Neuronal stem cell (in vitro differentiated cells): ENCODE measurements at regions not wholly inside any gene's neighbourhood (a gene's known extent, or its start where the extent isn't known, plus 50 kb on each side); places are given as distances from the start of the nearest gene placed in this dataset.

Experiments used
- DNase-seq: peaks from one replicate; pipeline ENCODE4 v3.0.0-alpha.2; 2013; ENCODE audit warnings: low spot score
- H2AFZ ChIP-seq: one replicate; pipeline ENCODE4 v1.6.1; 2013; ENCODE audit warnings: mild to moderate bottlenecking, low read length, inconsistent platforms
- H2AK5ac ChIP-seq: 2 replicates; pipeline ENCODE4 v1.6.1; 2013; ENCODE audit warnings: low read depth, mild to moderate bottlenecking, inconsistent platforms, low read length, moderate library complexity, mixed read lengths
- H2BK120ac ChIP-seq: 2 replicates; pipeline ENCODE4 v1.6.1; 2013; ENCODE audit warnings: low read depth, mild to moderate bottlenecking, inconsistent platforms, low read length, moderate library complexity, mixed read lengths
- H2BK12ac ChIP-seq: one replicate; pipeline ENCODE4 v1.6.1; 2013; ENCODE audit warnings: low read length, inconsistent platforms
- H2BK15ac ChIP-seq: 2 replicates; pipeline ENCODE4 v1.6.1; 2013; ENCODE audit warnings: mild to moderate bottlenecking, low read length, inconsistent platforms, mixed read lengths
- H2BK5ac ChIP-seq: one replicate; pipeline ENCODE4 v1.6.1; 2013; ENCODE audit warnings: inconsistent platforms, mild to moderate bottlenecking, low read length, moderate library complexity
- H3K14ac ChIP-seq: one replicate; pipeline ENCODE4 v1.6.1; 2013; ENCODE audit warnings: low read length, inconsistent platforms
- H3K18ac ChIP-seq: 2 replicates; pipeline ENCODE4 v1.6.1; 2013; ENCODE audit warnings: low read length, inconsistent platforms
- H3K23ac ChIP-seq: 2 replicates; pipeline ENCODE4 v1.6.1; 2013; ENCODE audit warnings: low read depth, mild to moderate bottlenecking, mixed read lengths, low read length, inconsistent platforms; ENCODE audit not compliant: poor library complexity
- H3K27ac ChIP-seq: replicated peaks from 3 replicates; pipeline ENCODE4 v1.5.1; 2013; ENCODE audit warnings: low read length, inconsistent platforms
- H3K27me3 ChIP-seq, 3 experiments: 2 replicates each; pipeline ENCODE4 v1.6.1; 2013; ENCODE audit warnings: low read length in 3 of 3, mild to moderate bottlenecking in 2 of 3, inconsistent platforms in 1 of 3, low read depth in 1 of 3, mixed read lengths in 1 of 3, moderate library complexity in 1 of 3; ENCODE audit not compliant: control insufficient read depth in 3 of 3, insufficient read depth in 3 of 3
- H3K36me3 ChIP-seq, 2 donors: replicated peaks in 1 of 2; 2 replicates each; pipeline ENCODE4 v1.6.1; 2013; ENCODE audit warnings: low read length in 2 of 2; ENCODE audit not compliant: control insufficient read depth in 2 of 2, insufficient read depth in 2 of 2
- H3K4ac ChIP-seq: 2 replicates; pipeline ENCODE4 v1.6.1; 2013; ENCODE audit warnings: inconsistent platforms, mild to moderate bottlenecking, low read length, moderate library complexity
- H3K4me1 ChIP-seq, 2 donors: 1 replicate in 1 of 2; 2 replicates in 1 of 2; pipeline ENCODE4 v1.6.1; 2013; ENCODE audit warnings: low read length in 2 of 2, low read depth in 1 of 2; ENCODE audit not compliant: control insufficient read depth in 2 of 2, insufficient read depth in 1 of 2
- H3K4me2 ChIP-seq: one replicate; pipeline ENCODE4 v1.6.1; 2013; ENCODE audit warnings: mild to moderate bottlenecking, low read length, inconsistent platforms; ENCODE audit not compliant: insufficient read depth, poor library complexity, severe bottlenecking
- H3K4me3 ChIP-seq, 2 donors: 2 replicates each; pipeline ENCODE4 v1.5.1; 2013; ENCODE audit warnings: low read length in 2 of 2, mild to moderate bottlenecking in 2 of 2, inconsistent platforms in 1 of 2, moderate library complexity in 1 of 2
- H3K79me1 ChIP-seq: one replicate; pipeline ENCODE4 v1.6.1; 2013; ENCODE audit warnings: low read depth, mild to moderate bottlenecking, inconsistent platforms, low read length, moderate library complexity
- H3K9ac ChIP-seq: one replicate; pipeline ENCODE4 v1.6.1; 2013; ENCODE audit warnings: mild to moderate bottlenecking, low read depth, low read length, inconsistent platforms; ENCODE audit not compliant: poor library complexity
- H3K9me3 ChIP-seq, 2 donors: replicated peaks in 1 of 2; 2 replicates each; pipeline versions ENCODE3 to v1.6.1; 2013; ENCODE audit warnings: low read length in 2 of 2, mild to moderate bottlenecking in 2 of 2, inconsistent platforms in 1 of 2, low read depth in 1 of 2, mixed read lengths in 1 of 2, moderate library complexity in 1 of 2; ENCODE audit not compliant: control insufficient read depth in 2 of 2, insufficient read depth in 1 of 2
- H4K8ac ChIP-seq: one replicate; pipeline ENCODE4 v1.6.1; 2013; ENCODE audit warnings: low read depth, mild to moderate bottlenecking, inconsistent platforms, low read length, moderate library complexity
- H4K91ac ChIP-seq: one replicate; pipeline ENCODE4 v1.6.1; 2013; ENCODE audit warnings: low read length, low read depth, mild to moderate bottlenecking, inconsistent platforms; ENCODE audit not compliant: poor library complexity
- WGBS, 2 donors: extraction: QIAGEN DNeasy Blood & Tissue Kit; methylation state at CpG; one replicate each; pipeline ENCODE4 v1.1.7; 2013; ENCODE audit warnings: missing lambda C conversion rate in 2 of 2, mixed read lengths in 1 of 2; ENCODE audit not compliant: insufficient read length in 2 of 2, insufficient replicate concordance in 1 of 2; ENCODE audit errors: extremely low coverage in 2 of 2; 5-methylcytosine and 5-hydroxymethylcytosine counted together

- Histone ChIP-seq H3K14ac (no peak overlapping the region), H3K4me3 (no peak overlapping the region), H3K9ac (no peak overlapping the region), H3K79me1 (no peaks in the 10 kb centered on the region), H4K8ac (no peak overlapping the region), H2AFZ (no peak overlapping the region), H3K23ac (no peak overlapping the region), H2BK15ac (no peak overlapping the region), H2BK5ac (no peak overlapping the region), H3K27ac (no peak overlapping the region), H2AK5ac (no peak overlapping the region), H3K36me3 (no peaks in the 10 kb centered on the region), H3K4me2 (no peak overlapping the region), H2BK120ac (no peak overlapping the region), H3K4ac (no peak overlapping the region), H3K4me1 (no peaks in the 10 kb centered on the region), H3K27me3 (no peaks in the 10 kb centered on the region), H3K9me3 (no peaks in the 10 kb centered on the region), H3K18ac (no peak overlapping the region), H2BK12ac (no peak overlapping the region), H4K91ac (no peak overlapping the region)
- no CpG with 5 or more reads among the region's 13 CpGs for WGBS, 2 donors
- no peak for DNase-seq
Observed at GRCh38 chr16:5820472-5820871, 722.9 kb upstream of the EEF2KMT start.

GRCh38 chr16:5815570-5816237, 718.1 kb upstream of the EEF2KMT start:
- no peak overlapping the region for H2BK15ac ChIP-seq
- no peak overlapping the region for H3K18ac ChIP-seq
- H3K36me3 ChIP-seq: no peaks in the 10 kb centered on the region
- no peak overlapping the region for H3K4ac ChIP-seq
- no peak overlapping the region for H4K8ac ChIP-seq
- H3K14ac ChIP-seq: no peak overlapping the region
- H3K4me2 ChIP-seq: no peak overlapping the region
- WGBS, 2 donors: no CpG with 5 or more reads among the region's 6 CpGs
- H2AFZ ChIP-seq: no peak overlapping the region
- H3K4me3 ChIP-seq: no peak overlapping the region
- H2BK12ac ChIP-seq: no peak overlapping the region
- no peaks in the 10 kb centered on the region for H3K9me3 ChIP-seq
- no peak overlapping the region for H3K9ac ChIP-seq
- no peak overlapping the region for H2BK120ac ChIP-seq
- H3K4me1 ChIP-seq: no peaks in the 10 kb centered on the region
- no peak overlapping the region for H4K91ac ChIP-seq
- no peak overlapping the region for H2BK5ac ChIP-seq
- no peak overlapping the region for H2AK5ac ChIP-seq
- no peak for DNase-seq
- H3K79me1 ChIP-seq: no peaks in the 10 kb centered on the region
- H3K27ac ChIP-seq: no peak overlapping the region
- H3K27me3 ChIP-seq: no peaks in the 10 kb centered on the region
- H3K23ac ChIP-seq: no peak overlapping the region

GRCh38 chr16:5801396-5801795, 703.8 kb upstream of the EEF2KMT start:
- Histone ChIP-seq H4K91ac (no peak overlapping the region), H2AK5ac (no peak overlapping the region), H2BK12ac (no peak overlapping the region), H2AFZ (no peak overlapping the region), H3K36me3 (no peaks in the 10 kb centered on the region), H2BK120ac (no peak overlapping the region), H3K4me3 (no peak overlapping the region), H3K23ac (no peak overlapping the region), H2BK15ac (no peak overlapping the region), H4K8ac (no peak overlapping the region), H3K27me3 (no peaks in the 10 kb centered on the region), H2BK5ac (no peak overlapping the region), H3K4me1 (no peaks in the 10 kb centered on the region), H3K9me3 (peaks cover 0 to 5% of the 10 kb centered on the region in 2 donors), H3K27ac (no peak overlapping the region), H3K79me1 (no peaks in the 10 kb centered on the region), H3K4ac (no peak overlapping the region), H3K9ac (no peak overlapping the region), H3K14ac (no peak overlapping the region), H3K18ac (no peak overlapping the region), H3K4me2 (no peak overlapping the region)
- DNase-seq: no peak
- no CpG with 5 or more reads among the region's 8 CpGs for WGBS, 2 donors

GRCh38 chr16:5793556-5793955, 696.0 kb upstream of the EEF2KMT start:
- H3K23ac ChIP-seq: no peak overlapping the region
- H3K4me2 ChIP-seq: no peak overlapping the region
- H3K4ac ChIP-seq: no peak overlapping the region
- no peak overlapping the region for H3K4me3 ChIP-seq
- no peak for DNase-seq
- H2AK5ac ChIP-seq: no peak overlapping the region
- H2BK12ac ChIP-seq: no peak overlapping the region
- H3K18ac ChIP-seq: no peak overlapping the region
- no peak overlapping the region for H2BK5ac ChIP-seq
- no peak overlapping the region for H3K27ac ChIP-seq
- no peaks in the 10 kb centered on the region for H3K9me3 ChIP-seq
- no peak overlapping the region for H2BK15ac ChIP-seq
- no peak overlapping the region for H2BK120ac ChIP-seq
- H4K8ac ChIP-seq: no peak overlapping the region
- no peaks in the 10 kb centered on the region for H3K36me3 ChIP-seq
- WGBS, 2 donors: no CpG with 5 or more reads among the region's 5 CpGs
- no peak overlapping the region for H4K91ac ChIP-seq
- H3K9ac ChIP-seq: peak overlapping the region; percentile 10
- no peak overlapping the region for H3K14ac ChIP-seq
- H2AFZ ChIP-seq: no peak overlapping the region
- H3K79me1 ChIP-seq: no peaks in the 10 kb centered on the region
- H3K4me1 ChIP-seq: no peaks in the 10 kb centered on the region
- no peaks in the 10 kb centered on the region for H3K27me3 ChIP-seq
